HEK293T (cell line): ENCODE measurements at regions not wholly inside any gene's neighbourhood (a gene's known extent, or its start where the extent isn't known, plus 50 kb on each side); places are given as distances from the start of the nearest gene placed in this dataset.
"Not testable (repeated sequence)": the region's sequence is repeated elsewhere in the genome, so short reads cannot be mapped to it uniquely, and the experiment has no call there.

Experiments used
- ARNT ChIP-seq: fragments of 450-650 bp; IDR thresholded peaks from 2 replicates; pipeline ENCODE4 v1.6.1; 2017; ENCODE audit warnings: mild to moderate bottlenecking
- FOXK2 ChIP-seq: fragments of 450-650 bp; IDR thresholded peaks from 2 replicates; pipeline ENCODE4 v1.6.1; 2016; ENCODE audit warnings: mild to moderate bottlenecking
- FOXM1 ChIP-seq: fragments of 450-650 bp; IDR thresholded peaks from 2 replicates; pipeline ENCODE4 v1.6.1; 2017; ENCODE audit warnings: mild to moderate bottlenecking, borderline replicate concordance
- PKNOX1 ChIP-seq: fragments of 450-650 bp; IDR thresholded peaks from 2 replicates; pipeline ENCODE4 v1.6.1; 2016
- TARDBP ChIP-seq: fragments of 450-650 bp; IDR thresholded peaks from 2 replicates; pipeline ENCODE4 v1.6.1; 2016

GRCh38 chr16:21522846-21523245 lies 76.5 kb upstream of the METTL9 start:
- TF ChIP-seq FOXM1, TARDBP, FOXK2, PKNOX1, ARNT: not testable (repeated sequence)
